ENCODE measurements at regions not wholly inside any gene's neighbourhood (a gene's known extent, or its start where the extent isn't known, plus 50 kb on each side); places are given as distances from the start of the nearest gene placed in this dataset.
"Not testable (repeated sequence)": the region's sequence is repeated elsewhere in the genome, so short reads cannot be mapped to it uniquely, and the experiment has no call there.

GRCh38 chr22:16730894-16731293, 94.3 kb downstream of the XKR3 start:
- not testable (repeated sequence) for DNase-seq (ENCODE audit: low read depth, low spot score)

GRCh38 chr22:16727491-16727890, 97.7 kb downstream of the XKR3 start:
- not testable (repeated sequence) for DNase-seq (ENCODE audit: low read depth, low spot score)

- DNase-seq (ENCODE audit: low read depth, low spot score) = not testable (repeated sequence)
Measured at GRCh38 chr22:16723241-16723640, 102.0 kb downstream of the XKR3 start.

GRCh38 chr22:16722564-16722963, 102.6 kb downstream of the XKR3 start:
- not testable (repeated sequence) for DNase-seq (ENCODE audit: low read depth, low spot score)

GRCh38 chr22:16721961-16722360, 103.2 kb downstream of the XKR3 start:
- DNase-seq (ENCODE audit: low read depth, low spot score) = no peak

GRCh38 chr22:16717699-16718558, 107.3 kb downstream of the XKR3 start:
- peak; percentile 24 for DNase-seq (ENCODE audit: low read depth, low spot score)

GRCh38 chr22:16714568-16714967, 110.6 kb downstream of the XKR3 start:
- not testable (repeated sequence) for DNase-seq (ENCODE audit: low read depth, low spot score)

GRCh38 chr22:16702318-16702870, 109.8 kb upstream of the CCT8L2 start:
- not testable (repeated sequence) for DNase-seq (ENCODE audit: low read depth, low spot score)

- not testable (repeated sequence) for DNase-seq (ENCODE audit: low read depth, low spot score)
Measured at GRCh38 chr22:16700390-16700789, 107.8 kb upstream of the CCT8L2 start.

- no peak for DNase-seq (ENCODE audit: low read depth, low spot score)
Measured at GRCh38 chr22:16699326-16699725, 106.7 kb upstream of the CCT8L2 start.

- DNase-seq (ENCODE audit: low read depth, low spot score) = not testable (repeated sequence)
Measured at GRCh38 chr22:16697492-16698044, 105.0 kb upstream of the CCT8L2 start.

GRCh38 chr22:16696900-16697299, 104.3 kb upstream of the CCT8L2 start:
- not testable (repeated sequence) for DNase-seq (ENCODE audit: low read depth, low spot score)

GRCh38 chr22:16695261-16695660, 102.7 kb upstream of the CCT8L2 start:
- DNase-seq (ENCODE audit: low read depth, low spot score) = no peak

GRCh38 chr22:16693747-16694146, 101.1 kb upstream of the CCT8L2 start:
- DNase-seq (ENCODE audit: low read depth, low spot score) = not testable (repeated sequence)

- not testable (repeated sequence) for DNase-seq (ENCODE audit: low read depth, low spot score)
Measured at GRCh38 chr22:16689358-16689757, 96.7 kb upstream of the CCT8L2 start.

GRCh38 chr22:16681290-16681689, 88.7 kb upstream of the CCT8L2 start:
- not testable (repeated sequence) for DNase-seq (ENCODE audit: low read depth, low spot score)

- not testable (repeated sequence) for DNase-seq (ENCODE audit: low read depth, low spot score)
Measured at GRCh38 chr22:16680209-16680899, 87.7 kb upstream of the CCT8L2 start.

- not testable (repeated sequence) for DNase-seq (ENCODE audit: low read depth, low spot score)
Measured at GRCh38 chr22:16679191-16679834, 86.7 kb upstream of the CCT8L2 start.

- not testable (repeated sequence) for DNase-seq (ENCODE audit: low read depth, low spot score)
Measured at GRCh38 chr22:16673433-16673832, 80.8 kb upstream of the CCT8L2 start.

GRCh38 chr22:16665610-16666009, 73.0 kb upstream of the CCT8L2 start:
- DNase-seq (ENCODE audit: low read depth, low spot score) = not testable (repeated sequence)

- DNase-seq (ENCODE audit: low read depth, low spot score) = not testable (repeated sequence)
Measured at GRCh38 chr22:16662330-16662729, 69.7 kb upstream of the CCT8L2 start.
